Spleen (tissue), 7 donors: ENCODE measurements at regions not wholly inside any gene's neighbourhood (a gene's known extent, or its start where the extent isn't known, plus 50 kb on each side); places are given as distances from the start of the nearest gene placed in this dataset.
"Not testable (repeated sequence)": the region's sequence is repeated elsewhere in the genome, so short reads cannot be mapped to it uniquely, and the experiment has no call there.

ENCODE experiments used
- POLR2A ChIP-seq, 3 donors: fragments of 450-650 bp; IDR thresholded peaks; one replicate each; pipeline ENCODE4 v1.5.1; 2017; ENCODE audit warnings: antibody characterized with exemption in 3 of 3, mild to moderate bottlenecking in 1 of 3
- TF ChIP-seq, protein P1 (sequence below), 11 experiments: fragments of 200-600 bp in 7 of 11; fragments of 450-650 bp in 4 of 11; sonication (generic) in 4 of 11; IDR thresholded peaks in 8 of 11; conservative IDR thresholded peaks in 3 of 11; 1 replicate in 7 of 11; 2 replicates in 4 of 11; pipeline versions ENCODE4 v1.4.0 to v1.8.0; 2016 to 2021; ENCODE audit warnings: antibody characterized with exemption in 11 of 11, inconsistent platforms in 4 of 11, mild to moderate bottlenecking in 1 of 11
- donor health status: DM: no; HTN: no; CAD: no; lungs with moderate emphysema.
- donor health status: DM: no; HTN: no; CAD: no.
- donor health status: DM: no; HTN: no; CAD: no.

DNA sequence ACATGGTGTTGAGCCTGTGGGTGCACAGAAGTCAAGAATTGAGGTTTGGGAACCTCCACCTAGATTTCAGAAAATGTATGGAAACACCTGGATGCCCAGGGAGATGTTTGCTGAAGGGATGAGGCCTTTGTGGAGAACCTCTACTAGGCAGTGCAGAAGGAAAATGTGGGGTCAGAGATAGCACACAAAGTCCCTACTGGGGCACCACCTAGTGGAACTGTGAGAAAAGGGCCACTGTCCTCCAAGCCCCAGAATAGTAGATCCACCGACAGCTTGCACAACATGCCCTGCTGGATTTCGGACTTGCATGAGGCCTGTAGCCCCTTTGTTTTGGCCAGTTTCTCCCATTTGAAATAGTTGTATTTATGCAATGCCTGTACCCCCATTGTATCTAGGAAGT, 2027.3 kb downstream of the PCDH9 start:
- TF ChIP-seq, protein P1, sequence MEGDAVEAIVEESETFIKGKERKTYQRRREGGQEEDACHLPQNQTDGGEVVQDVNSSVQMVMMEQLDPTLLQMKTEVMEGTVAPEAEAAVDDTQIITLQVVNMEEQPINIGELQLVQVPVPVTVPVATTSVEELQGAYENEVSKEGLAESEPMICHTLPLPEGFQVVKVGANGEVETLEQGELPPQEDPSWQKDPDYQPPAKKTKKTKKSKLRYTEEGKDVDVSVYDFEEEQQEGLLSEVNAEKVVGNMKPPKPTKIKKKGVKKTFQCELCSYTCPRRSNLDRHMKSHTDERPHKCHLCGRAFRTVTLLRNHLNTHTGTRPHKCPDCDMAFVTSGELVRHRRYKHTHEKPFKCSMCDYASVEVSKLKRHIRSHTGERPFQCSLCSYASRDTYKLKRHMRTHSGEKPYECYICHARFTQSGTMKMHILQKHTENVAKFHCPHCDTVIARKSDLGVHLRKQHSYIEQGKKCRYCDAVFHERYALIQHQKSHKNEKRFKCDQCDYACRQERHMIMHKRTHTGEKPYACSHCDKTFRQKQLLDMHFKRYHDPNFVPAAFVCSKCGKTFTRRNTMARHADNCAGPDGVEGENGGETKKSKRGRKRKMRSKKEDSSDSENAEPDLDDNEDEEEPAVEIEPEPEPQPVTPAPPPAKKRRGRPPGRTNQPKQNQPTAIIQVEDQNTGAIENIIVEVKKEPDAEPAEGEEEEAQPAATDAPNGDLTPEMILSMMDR (IDR thresholded peaks at IDR 0.05 in 8 of 11, conservative IDR thresholded peaks at IDR 0.05 in 3 of 11) = not testable (repeated sequence)
- TF ChIP-seq POLR2A (IDR thresholded peaks at IDR 0.05) = not testable (repeated sequence)
